HG03342 (cell line): ENCODE measurements at regions not wholly inside any gene's neighbourhood (a gene's known extent, or its start where the extent isn't known, plus 50 kb on each side); places are given as distances from the start of the nearest gene placed in this dataset.
"Not testable (repeated sequence)": the region's sequence is repeated elsewhere in the genome, so short reads cannot be mapped to it uniquely, and the experiment has no call there.

Source experiments
- ATAC-seq: cut with Tn5 transposase; IDR thresholded peaks from one replicate; pipeline ENCODE4 v1.9.1; 2021; ENCODE audit warnings: mild to moderate bottlenecking, moderate library complexity; ENCODE audit not compliant: unreplicated experiment

DNA sequence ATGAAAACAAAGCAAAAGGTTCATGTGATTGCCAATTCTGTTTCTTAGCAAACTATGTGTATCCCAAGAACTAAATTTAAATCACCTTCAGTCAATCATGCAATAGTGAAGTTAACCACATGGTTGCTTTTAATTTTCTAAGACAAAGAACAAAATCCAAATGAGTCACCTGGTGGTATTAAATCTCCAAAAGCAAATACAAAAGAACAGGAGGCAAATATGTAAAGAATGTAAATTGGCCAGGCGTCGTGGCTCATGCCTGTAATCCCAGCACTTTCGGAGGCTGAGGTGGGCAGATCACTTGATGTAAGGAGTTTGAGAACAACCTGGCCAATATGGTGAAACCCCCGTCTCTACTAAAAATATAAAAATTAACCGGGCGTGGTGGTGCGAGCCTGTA lies 54.2 kb upstream of the PIK3R4 start:
- ATAC-seq = no peak

DNA sequence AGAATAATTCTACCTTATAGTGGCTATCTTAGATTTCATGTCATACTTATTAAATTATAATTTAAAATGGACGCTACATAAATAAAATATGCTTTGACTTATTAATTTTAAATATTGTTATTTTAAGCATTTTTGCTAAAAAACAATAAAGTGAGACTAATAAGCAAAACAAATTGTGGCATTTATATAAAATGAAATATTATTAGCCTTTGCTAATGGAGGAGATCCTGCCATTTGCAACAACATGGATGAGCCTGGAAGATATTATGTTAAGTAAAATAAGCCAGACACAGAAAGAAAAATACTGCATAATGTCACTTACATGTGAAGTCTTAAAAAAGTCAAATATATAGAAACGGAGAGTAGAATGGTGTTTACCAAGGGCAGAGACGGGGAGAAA lies 54.8 kb upstream of the PIK3R4 start:
- no peak for ATAC-seq

DNA sequence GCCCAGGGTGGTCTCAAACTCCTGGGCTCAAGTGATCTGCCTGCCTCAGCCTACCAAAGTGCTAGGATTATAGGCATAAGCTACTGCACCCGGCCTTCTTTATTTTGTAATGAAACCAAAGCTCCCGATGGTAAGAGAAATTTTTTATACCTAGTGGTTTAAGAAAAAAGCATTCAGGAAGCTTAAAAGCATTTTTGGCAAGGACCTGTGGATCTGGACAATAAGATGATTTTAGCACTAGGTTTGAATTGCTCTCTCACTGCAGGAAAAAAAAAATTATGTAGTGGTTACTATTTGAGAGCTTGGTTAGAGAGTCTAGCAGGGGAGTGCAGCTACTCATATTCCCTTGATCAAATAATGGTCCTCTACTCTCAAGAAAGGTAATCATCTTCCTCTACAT lies 64.9 kb upstream of the PIK3R4 start:
- ATAC-seq = no peak

DNA sequence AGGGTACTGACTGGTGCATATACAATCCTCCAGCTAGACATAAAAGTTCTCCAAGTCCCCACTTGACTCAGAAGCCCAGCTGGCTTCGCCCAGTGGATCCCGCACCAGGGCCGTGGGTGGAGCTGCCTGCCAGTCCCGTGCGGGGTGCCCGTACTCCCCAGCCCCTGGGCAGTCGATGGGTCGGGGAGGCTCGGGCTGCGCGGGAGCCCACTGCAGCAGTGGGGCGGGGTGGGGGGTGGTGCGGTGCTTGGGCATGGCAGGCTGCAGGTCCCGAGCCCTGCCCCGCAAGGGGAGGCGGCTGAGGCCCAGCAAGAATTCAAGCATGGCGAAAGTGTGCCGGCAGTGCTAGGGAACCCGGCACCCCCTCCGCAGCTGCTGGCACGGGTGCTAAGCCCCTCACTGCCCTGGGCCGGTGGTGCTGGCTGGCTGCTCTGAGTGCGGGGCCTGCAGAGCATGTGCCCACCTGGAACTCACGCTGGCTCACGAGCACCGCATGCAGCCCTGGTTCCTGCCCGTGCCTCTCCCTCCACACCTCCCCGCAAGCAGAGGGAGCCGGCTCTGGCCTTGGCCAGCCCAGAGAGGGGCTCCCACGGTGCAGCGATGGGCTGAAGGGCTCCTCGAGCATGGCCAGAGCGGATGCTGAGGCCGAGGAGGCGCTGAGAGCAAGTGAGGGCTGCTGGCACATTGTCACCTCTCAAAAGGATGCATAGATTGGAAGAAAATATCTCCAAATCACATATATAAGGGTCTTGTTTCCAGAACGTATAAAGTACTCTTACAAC lies 68.3 kb upstream of the PIK3R4 start:
- no peak for ATAC-seq

DNA sequence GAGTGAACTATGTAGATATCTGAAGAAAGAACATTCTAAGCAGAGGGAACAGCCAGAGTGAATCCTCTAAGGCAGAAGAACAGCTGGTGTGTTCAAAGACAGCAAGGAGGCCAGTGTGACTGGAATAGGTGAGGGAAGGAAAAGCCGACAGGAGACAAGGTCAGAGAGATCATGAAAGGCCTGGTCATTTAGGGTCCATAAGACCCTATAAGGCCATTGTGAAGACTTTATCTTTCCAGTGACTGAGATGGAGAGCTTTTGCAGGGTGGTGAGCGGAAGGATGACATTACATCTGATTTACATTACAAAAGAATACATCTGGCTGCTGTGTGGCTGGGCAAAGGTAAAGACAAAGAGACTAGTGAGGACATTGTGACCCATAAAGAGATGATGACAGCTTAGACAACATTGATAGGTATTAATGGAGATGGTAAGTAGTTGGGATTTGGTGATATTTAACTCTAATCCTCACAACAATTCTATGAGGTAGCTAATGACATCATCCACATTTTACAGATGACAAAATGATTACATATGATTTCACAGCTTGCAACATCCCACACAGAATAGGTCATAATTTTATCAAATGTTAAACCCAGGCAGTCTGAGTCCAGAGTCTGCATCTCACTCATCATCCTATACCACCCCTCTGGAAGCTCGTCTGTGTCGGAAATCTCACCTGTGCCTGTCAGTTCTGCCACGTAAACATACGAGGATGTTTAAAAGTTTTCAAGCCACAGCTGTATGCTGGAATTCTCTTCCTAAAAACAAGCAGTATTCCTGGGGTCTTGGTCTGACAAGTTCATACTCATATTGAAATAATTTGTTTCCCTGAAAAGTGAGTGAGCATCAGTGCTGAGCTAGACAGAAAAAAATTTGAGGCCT lies 70.2 kb upstream of the PIK3R4 start:
- ATAC-seq = no peak

DNA sequence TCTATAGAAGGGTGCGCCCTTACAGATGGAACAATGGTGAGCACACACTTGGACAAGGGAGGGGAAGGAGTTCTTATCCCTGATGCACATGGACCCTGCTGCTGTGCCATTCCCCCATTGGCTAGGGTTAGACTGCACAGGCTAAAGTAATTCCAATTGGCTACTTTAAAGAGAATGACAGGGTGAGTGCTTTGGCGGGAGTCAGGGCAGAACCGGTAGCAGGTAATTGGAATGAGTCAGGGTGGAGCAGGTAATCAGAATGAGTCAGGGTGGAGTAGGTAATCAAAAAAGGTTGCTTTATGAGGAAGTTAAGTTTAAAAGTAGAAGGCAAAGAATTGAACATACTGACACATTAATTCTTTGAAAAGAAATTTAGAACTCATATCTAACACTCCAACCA lies 71.4 kb upstream of the PIK3R4 start:
- ATAC-seq = not testable (repeated sequence)

DNA sequence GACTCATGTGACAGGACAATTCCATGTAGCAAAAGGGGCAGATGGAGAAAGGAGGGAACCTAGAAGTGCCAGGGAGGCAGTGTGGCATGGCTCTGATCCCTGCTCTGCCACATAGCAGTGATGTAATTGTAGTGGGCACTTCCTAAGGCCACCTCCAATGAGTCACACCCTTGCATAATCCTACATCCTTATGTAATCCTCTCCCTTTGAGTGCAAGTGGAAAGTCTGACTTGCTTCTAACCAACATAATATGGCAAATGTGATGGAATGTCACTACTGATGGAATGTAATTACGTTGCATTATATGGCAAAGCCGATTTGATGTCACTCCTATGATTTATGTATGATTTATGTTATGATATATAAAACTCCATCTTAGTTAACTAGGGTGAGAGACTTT lies 72.9 kb upstream of the ATP2C1 start:
- no peak for ATAC-seq

DNA sequence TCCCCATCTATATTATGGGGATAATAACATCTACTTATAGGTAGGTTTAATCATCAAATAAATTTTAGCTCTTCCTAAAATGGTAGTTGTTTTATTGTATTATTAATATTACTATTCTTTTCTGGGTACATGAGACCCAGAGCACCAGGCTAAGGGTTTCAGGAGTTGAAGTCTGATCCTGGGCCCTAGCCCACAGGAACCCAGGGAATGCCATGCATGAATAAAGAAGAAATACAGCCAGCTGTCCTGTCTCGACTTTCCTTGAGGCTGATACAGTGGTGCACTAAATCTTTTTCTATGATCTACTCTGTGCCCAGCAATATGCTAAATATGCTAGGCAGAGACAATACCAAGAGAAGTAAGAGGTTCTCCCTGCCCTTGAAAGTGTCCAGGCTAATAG lies 72.1 kb upstream of the ATP2C1 start:
- ATAC-seq = no peak

DNA sequence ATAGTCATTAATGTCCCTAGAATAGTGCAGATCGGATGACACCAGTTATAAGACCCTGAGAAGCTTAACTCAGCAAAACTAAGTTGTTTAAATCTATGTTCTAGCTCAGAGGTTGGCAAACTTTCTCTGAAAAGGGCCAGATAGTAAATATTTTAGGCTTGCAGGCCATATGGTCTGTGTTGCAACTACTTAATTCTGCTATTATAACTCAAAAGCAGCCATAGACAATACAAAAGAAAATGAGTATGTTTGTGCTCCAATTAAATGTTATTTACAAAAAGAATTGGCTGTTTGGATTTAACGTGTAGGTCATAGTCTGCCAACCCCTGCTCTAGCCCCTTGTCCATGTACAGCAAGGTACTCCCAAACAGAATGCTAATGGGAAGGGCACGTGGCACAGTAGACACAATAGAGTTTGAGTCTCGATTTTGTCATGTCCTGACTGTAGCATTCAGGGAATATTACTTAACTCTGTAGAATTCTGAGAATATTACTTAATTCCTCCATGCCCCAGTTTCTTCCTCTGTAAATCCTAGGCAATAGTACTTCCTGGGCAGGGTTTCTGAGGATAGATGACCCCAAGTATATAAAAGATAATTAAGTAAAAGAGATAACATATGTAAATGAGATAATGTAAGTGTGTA lies 70.5 kb upstream of the ATP2C1 start:
- no peak for ATAC-seq

DNA sequence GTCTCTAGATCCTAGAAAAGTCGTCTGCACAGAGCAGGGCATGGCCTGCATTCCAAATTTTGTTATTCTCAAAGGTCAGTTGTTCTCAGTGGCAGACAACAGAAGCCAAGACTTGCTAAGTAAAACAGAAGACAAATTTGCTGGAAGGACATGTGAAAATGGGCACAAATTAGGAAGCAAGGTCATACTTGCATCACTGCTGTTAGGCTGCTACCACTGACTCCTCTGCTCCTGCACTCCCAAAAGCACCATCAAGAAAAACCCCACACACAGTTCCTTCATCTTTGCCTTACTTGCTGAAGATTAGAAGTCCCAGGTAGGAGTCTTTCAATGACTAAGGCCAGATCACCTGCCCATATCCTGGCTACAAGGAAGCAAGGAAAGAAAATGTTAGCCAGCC lies 69.9 kb upstream of the ATP2C1 start:
- no peak for ATAC-seq

DNA sequence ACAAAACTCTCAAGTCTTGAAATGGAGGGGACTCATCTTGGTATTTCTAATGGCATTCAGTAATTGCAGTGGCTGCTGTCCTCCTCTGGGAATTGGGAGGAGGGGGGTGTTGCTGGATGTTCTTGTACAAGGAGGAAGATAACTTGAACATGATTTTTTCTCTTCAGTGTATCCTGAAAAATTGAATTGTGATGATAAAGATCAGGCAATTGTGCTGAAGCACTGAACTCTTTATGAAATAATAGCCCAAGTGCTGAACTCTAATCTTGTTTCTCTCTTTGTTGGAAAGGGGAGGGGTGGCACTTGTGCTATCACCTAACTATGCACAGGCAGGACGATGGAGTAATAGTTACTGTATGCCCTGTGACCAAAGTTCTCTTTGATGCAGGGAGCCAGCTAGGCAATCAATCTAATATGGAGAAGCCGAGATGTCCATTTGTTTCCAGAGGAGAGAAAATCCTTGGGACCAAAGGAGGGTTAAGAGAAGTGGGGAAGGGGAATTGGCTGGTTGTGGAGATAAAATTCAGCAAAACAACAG lies 68.1 kb upstream of the ATP2C1 start:
- no peak for ATAC-seq

DNA sequence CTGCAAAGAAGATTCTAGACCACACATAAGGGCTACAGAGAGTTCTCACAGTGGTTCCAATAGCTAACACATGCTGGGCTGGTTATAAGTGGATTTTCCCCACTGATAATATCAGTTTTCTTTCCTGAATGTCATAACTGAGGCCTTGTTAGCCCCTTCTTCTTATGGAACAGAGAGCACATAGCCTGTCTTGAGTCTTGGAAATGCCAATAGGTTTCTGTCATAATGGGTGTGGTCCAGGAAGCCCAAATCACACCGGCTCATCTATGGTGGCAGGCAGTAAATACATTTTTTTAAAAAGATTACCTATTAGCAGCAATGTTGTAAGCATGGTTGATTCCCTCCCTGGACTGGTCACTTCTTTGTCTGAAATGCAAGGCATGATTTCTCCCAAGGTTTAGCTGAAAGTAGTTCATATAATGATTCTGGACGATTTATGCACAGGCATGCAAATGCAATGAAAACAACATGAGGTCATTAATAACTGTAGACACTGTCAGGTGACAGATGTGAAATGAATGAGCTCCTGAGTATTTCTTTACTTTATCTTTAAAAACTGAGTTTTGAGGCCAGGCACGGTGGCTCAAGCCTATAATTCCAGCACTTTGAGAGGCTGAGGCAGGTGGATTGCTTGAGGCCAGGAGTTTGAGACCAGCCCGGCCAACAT lies 67.2 kb upstream of the ATP2C1 start:
- no peak for ATAC-seq

DNA sequence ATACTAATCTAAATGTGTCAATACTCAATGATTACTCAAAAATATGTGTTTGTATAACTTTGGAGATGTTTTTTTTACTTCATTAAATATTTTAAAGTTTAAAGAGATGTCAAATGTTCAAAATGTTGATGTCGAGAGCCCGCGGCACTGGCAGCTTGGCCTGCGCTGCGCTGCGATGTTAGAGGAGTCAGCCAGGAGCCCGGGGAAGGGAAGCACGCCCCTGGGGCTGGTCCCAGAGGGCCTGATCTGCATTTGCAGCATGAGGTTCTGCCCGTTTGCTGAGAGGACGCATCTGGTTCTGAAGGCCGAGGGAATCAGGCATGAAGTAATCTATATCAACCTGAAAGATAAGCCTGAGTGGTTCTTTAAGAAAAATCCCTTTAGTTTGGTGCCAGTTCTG lies 66.4 kb upstream of the ATP2C1 start:
- no peak for ATAC-seq

DNA sequence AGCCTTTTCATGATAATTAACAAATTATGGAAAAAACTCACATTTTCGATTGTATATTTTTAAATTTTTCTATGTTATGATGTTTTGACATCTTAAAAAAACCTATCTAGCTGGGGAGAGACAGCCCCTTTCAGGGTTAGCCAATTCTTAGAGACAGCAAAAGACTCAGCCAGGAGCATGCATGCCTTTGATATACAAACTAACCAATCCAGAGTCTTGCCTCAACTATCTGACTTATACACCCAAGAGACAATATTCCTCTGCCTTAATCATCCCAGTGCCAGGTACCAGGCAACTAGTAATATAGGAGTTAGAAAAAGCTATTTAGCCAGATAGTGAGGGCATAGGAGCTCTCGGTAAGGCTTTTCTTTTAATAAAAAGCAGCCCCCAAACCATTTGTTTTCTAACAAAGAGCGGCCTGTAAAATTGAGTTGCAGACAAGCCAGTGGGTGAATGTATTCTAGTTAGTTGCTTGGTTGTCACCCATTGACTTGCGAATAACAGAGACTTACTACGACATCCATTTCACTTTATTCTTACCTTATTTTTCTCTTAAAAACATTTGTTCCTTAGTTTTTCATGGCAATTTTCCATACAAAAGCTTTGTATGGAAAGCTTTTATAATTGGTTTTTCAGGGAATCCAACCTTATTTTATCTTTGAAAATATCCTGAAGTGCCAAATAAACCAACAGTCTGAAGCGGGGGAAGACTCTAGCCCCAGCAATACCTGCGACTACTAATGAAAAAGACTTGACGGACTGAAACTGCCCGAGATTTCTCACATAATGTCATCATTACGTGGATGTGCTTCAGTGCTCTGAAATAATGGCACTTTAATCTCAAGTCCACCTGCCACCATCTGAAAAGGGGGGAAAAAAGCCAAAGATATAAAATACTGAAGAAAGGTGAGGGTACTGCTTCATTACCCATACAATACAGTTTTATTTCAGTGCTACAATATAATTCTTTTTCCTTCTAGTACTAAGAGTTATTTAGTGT lies 64.6 kb upstream of the ATP2C1 start:
- no peak for ATAC-seq

DNA sequence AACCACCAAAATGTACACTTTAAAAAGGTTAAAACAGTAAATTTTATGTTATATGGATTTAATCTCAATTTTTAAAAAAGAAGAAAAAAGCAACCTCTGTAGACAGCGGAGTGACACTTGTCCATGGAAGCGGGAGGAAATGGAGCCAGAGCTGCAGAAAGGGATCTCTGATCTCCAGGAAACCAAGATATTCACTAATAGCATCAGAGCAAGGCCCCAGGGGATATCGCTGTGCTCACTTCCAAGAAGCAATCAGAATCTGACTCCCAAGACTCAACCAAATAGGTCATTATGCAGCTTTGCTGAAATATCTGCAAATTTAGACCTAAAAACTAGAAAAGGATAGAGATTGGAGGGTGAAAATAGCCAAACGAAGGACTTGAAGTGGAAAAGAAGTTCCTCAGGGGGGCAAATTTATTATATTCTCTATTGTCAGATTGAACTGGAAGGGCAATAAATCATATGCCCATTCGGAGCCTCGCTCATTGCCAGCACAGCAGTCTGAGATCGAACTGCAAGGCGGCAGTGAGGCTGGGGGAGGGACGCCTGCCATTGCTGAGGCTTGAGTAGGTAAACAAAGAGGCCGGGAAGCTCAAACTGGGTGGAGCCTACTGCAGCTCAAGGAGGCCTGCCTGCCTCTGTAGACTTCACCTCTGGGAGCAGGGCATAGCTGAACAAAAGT lies 62.0 kb upstream of the ATP2C1 start:
- ATAC-seq = no peak

DNA sequence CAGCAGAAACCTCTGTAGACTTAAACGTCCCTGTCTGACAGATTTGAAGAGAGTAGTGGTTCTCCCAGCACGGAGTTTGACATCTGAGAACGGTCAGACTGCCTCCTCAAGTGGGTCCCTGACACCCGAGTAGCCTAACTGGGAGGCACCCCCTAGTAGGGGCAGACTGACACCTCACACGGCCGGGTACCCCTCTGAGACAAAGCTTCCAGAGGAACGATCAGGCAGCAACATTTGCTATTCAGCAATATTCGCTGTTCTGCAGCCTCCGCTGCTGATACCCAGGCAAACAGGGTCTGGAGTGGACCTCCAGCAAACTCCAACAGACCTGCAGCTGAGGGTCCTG lies 61.5 kb upstream of the ATP2C1 start:
- not testable (repeated sequence) for ATAC-seq

DNA sequence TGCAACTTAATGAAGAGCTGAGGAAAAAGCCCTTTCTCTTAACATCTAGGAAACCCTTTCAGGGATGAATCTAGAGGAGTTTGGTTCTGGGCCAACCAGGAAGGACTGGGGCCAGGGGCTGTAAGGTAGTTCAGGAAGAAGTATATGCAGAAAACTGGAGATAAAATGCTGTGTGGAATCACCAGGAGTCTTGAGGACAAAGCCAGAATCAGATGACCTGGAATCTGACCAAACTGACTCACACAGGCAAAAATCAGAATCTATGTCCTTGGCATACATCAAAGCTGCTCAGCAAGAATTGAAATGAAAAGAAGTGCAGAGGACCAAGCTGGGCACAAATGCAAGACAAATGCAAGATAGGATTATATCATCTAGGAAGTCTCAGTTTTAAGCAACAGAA lies 59.4 kb upstream of the ATP2C1 start:
- no peak for ATAC-seq

DNA sequence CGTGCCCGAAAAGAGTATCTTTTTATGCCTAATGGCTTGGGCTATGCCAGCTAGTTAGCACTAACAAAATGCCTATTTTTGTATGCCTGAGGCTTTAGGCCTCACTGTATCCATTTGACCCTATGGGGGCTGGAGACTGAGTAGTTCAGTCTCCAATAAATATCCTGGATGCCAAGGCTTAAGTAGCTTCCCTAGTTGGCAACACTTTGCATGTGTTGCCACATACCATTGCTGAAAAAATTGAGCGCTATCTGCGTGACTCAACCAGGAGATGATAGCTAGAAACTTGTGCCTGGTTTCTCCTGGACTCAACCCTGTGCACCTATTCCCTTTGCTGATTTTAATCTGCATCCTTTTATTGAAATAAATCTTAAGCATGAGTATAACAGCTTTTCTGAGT lies 58.4 kb upstream of the ATP2C1 start:
- no peak for ATAC-seq

DNA sequence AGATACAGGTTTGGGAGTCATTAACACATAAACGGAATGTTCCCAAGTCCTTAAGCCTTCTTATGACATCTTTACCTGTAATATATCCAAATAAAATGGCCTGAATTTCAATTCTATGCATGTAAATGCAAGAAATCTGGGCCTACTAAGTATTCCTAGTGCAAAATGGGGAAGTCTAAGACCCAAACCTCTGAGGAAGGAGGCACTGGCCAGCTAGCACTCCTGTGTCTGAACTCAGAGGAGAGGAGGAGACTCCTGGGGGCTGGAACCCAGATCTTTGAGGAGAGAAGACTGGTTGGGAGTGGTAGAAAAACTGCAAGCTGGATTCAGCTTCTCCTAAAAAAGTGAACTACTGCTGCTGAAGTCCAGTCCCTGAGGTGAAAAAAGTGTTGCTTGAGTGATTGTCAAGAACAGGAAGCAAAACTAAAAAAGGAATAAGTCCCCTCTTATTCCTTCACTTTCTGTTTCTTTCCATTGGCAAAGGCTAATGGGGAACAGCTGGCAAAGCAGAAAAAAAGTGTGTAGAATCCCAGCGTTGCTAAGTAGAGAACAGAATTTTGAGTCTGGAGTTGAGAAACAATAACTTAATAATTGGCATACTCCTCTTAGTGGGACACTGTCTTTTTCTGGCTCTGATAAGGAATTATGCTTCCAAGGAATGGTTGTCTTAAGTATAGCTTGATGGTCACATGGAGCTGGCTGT lies 54.8 kb upstream of the ATP2C1 start:
- no peak for ATAC-seq
